ENCODE measurements at regions not wholly inside any gene's neighbourhood (a gene's known extent, or its start where the extent isn't known, plus 50 kb on each side); places are given as distances from the start of the nearest gene placed in this dataset.

GRCh38 chr1:172912765-172913260 lies 137.9 kb downstream of the TNFSF18 start:
- TF ChIP-seq CTCF (IDR thresholded peaks at IDR 0.05; ENCODE audit: low read length) (no peak), EZH2 (optimal IDR thresholded peaks at IDR 0.05; ENCODE audit: low read depth, low read length) (no peak)

Measured in MM.1S (cell line).